HG03439 (cell line): ENCODE measurements at regions not wholly inside any gene's neighbourhood (a gene's known extent, or its start where the extent isn't known, plus 50 kb on each side); places are given as distances from the start of the nearest gene placed in this dataset.

Experiments
- ATAC-seq: cut with Tn5 transposase; IDR thresholded peaks from one replicate; pipeline ENCODE4 v1.9.1; 2021; ENCODE audit warnings: mild to moderate bottlenecking, moderate library complexity; ENCODE audit not compliant: unreplicated experiment

DNA sequence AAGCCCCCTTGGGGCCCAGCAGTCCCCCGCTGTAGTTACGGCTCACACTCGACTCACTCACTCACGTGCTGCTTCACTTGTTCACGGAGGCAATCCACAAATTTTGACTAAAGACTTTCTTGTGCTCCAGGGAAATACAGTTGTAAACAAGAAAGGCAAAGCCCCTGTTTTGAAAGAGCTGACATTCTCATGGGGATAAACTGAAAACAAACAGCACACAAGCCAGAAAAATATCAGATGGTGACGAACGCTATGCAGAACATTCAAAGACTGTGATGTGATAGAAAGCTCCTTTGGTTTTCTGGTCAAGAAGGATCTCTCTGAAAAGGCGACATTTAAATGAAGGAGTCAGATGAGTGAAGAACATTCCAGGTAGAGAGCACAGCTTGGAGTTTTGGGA lies 385.3 kb upstream of the SMIM21 start:
- ATAC-seq, result no peak

DNA sequence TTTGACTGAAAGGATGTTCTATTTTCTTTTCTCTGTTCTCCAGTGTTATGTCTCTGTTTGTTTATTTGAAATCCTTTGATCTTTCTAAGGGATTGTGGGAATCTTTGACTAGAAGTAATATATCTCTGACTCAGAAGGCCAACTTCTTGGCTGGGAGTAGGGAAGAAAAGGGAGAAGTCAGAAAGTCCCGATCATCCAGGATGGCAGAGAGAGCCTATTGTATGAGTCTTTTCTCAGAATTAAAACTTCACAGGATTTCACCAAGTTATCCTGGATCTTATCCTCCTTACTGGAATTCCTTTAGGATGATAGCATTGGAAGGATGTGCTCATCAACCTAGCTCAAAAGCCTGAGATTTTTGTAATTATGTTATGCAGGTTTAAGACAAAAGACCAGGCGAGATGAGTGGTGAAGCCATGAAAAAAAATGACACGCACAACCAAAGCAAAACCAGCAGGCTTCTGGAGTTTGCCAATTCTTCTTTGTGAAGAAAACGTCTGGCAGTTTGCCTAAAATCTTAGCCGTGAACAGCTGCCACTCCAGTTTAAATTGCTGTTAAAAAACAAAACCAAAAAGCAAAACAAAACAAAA lies 383.6 kb upstream of the SMIM21 start:
- no peak for ATAC-seq

DNA sequence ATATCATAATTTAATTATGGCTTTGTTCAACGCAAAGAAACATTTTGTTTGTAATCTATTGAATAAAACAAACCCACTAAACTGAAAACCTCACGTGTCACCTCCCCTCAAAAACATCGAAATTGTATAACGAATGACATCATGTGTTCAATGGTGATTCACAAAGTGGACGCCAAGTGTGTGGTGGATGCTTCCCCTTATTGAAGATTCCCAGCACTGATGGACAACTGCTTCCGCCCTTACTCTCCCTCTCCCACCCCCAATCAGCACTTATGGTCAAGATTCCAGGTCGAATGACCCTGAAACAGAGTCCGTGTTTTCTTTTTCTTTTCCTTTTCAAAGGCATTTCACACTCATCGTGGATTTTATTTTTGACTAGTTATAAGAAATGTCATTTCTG lies 383.0 kb upstream of the SMIM21 start:
- no peak for ATAC-seq

DNA sequence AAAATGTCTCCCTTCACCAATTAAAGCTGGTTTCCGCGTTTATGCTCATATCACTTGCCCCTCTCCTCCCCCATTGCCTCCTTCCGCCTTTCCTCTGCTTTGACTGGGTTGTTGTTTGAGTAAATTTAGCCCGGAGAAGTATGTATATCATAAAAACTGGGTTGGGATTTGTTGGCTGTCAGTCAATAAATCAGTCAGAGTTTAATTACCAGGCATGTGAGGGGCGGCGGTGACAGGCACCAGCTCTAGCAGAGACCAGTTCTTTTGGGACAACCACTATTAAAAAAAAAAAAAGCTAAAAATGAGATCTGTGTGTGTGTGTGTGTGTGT lies 382.4 kb upstream of the SMIM21 start:
- no peak for ATAC-seq

DNA sequence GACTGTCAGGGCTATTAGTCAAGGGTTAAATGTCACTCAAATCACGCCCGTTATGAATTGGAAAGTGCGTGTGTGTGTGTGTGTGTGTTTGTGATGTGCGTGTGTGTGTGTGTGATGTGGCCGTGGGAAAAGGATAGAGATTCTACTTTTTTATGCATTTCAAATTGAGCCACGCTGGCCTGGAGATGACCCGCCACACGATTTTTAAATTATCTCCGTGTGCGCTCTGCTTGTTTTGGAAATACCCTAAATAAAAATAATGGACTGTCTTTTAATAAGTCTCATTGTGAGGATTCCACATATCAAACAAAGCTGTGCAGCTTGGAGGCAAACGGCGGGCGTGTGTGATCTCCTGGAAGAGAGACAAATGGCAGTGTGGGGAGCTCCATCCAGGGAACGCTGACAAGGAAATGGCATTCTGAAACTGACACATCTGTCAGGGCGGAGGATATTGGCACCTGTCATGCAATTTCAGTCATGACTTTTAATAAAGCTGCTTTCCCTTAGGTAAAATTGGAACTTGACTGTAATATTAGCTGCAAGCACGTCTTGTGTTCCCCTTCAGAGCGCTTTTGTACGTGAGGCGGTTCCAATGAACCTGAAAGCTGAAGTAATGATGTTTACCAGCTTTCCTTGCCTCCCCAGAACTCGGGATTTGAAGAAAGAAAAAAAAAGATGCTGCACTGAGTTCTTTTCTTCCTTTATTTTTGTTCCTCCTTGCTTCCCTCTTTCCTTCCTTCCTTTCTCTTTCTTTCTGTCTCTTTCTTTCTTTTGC lies 381.8 kb upstream of the SMIM21 start:
- ATAC-seq, result no peak

DNA sequence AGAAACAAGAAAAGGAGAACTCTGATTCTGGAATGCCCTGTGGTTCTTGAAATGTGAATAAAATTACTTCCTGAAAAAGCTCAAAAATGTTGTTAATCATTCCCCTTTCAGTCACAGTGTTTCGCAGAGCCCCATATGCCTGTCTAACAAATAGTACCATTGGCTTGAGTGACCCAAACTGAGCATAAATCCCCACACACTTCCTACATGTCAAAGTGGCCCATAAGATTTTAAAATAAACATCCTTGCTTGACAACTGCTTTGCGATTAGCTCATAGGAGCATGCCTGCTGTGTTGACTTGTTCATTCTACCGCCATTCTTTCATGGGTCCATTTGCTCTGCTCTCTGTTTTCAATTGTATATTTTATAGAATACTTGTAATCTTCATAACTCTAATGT lies 377.8 kb upstream of the SMIM21 start:
- no peak for ATAC-seq

DNA sequence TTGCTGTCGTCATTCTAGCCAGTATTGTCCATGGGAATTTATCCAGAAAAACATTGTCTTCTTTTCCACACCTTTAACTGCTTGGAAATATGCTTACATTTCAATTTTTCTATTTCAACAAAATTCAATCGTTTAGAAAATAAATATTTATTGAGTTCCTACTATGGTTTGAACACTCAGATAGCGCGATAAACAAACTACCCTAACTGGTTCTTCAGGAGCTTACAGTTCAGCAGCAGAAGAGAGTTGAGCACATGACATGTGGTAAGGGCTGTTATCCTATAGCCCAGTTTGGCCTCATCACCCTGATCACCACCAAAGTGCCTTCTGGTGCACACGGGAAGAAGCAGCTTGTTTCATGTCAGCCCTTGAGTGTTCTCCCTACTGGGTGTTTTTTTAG lies 375.2 kb upstream of the SMIM21 start:
- no peak for ATAC-seq

DNA sequence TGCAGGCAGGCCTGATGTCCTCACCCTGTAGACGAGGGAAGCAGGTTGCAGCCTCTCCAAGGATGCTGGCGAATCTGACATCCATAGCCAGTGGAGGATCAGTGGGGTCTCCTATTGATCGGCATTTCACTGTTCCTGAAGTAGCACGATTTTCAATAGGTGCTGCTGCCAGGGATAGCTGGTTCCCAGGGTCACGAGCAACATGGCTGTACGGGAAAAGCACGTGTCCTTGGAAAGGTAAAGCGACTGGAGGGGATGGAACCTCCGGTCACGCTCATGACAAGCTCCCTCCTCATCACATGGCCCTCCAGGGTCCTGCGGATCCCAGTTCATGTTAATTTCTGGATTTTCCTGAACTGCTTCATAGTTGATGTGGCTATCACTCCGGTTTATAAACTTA lies 373.7 kb upstream of the SMIM21 start:
- no peak for ATAC-seq

DNA sequence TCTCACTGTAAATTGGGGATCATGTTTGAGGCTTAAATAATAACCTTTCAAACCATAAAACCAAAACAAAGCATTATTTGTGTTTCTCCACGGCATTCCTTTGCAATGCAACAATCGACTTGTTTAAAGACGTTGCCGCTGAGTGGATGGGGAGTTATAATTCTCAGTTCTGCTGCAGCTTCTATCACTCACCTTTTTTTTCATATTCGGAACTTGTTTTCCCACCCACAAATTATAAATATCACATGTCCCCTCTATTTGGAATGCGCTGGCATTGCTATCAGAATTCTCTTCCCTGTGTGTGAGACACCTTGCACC lies 372.8 kb upstream of the SMIM21 start:
- ATAC-seq, result no peak

DNA sequence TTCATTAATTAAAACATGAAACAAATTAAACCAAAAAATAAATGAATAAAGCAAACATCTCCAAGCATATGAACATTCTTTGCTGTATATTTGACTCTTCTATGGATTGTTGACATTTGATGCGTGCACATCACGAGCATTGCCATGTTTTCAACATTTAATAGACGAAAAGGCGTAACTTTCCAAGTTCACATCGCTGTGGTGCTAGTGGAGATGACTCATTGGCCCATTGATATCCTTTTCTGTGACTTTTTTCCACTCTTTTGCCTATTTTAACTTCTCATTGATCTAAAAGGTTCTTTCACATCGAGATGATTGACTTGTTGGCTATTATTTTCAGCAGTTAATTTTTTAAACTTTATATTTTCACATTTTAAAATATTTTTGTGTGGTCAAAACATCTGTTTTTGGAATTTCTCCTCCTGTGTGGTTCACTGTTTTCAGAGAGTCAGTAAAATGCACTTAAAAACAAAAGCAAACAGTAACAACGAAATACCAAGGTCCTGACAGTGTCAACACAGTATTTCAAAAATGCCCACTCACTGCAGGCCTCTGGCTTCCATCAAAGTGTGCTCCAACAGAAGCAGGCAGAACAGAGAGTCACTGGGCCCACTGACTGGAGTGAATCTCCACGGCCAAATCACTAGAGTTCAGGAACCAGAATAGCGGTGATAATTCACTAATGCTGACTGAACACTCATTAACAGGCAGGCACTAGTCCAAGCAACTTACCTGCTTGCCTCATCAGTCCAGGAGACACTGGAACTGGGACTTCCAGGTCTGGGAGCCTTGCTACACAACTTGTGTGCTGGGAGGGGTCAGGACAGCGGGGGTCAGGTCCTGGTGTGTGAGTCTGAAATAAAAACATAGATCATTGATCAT lies 372.2 kb upstream of the SMIM21 start:
- no peak for ATAC-seq

DNA sequence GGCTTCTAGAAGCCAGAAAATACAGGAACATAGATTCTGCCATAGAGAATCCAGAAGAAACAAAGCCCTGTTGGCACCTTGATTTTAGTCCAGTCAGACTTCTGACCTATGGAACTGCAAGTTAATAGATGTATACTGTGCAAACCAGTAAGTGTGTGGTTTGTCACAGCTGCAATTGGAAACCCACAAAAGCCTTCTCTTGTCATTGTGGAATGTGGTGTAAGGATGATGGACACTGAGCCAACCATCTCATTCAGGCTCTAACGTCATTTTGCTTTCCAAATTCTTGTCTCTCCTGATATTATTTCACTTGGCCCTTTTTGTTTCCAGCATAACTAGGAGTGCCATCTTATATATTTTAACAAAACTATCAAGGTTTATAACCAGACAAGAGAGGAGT lies 369.5 kb upstream of the SMIM21 start:
- ATAC-seq, result no peak

DNA sequence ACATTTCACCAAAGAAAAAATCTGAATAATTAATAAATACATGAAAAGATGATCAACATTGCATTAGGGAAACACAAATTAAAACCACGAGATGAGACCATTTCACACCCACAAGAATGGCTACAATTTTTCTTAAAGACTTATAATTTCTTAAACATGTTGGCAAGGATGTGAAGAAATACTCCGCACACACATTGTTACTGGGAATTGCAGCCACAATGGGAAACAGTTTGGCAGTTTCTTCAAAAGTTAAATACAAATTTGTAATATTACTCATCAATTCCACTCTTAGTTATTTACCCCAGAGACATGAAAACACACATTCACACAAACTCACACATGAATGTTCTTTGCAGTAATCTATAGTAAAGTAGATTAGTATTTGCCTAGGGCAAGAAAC lies 363.3 kb upstream of the SMIM21 start:
- ATAC-seq, result no peak

DNA sequence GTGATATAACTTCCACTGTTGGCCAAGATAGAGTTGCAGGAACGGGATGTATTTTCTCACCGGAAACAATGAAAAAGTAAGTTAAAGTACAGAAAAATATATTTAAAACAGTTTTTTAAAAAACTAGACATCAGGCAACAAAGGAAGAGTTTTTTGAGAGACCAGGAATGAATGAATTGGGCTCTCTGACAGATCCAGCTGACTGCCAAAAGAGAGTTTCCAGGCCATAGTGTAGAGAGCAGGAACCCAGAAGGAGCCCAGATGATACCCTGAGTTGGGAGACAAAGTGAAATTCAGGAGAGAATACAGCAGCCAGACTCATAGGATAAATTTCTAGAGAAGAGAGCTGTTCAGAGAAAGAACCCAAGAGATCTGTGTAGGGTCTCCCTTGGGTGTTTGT lies 362.6 kb upstream of the SMIM21 start:
- no peak for ATAC-seq

DNA sequence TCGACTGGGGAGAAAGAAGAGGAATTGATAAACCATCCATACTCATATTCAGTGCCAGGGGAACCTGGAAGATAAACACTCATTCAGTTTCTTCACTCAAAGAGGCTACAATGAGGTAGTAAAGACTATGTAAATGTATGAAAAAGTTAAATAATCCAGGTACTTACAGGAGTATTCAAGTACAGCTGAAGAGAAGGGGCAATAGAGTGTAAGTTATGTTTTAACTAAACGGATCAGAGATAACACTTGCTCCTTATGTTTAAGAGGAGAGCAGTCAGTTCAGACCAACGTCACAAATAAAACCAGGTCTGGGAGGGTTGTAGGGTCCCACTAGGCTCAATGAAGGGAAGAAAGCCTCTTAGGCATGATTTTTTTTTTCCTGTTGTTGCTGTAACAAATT lies 358.3 kb upstream of the SMIM21 start:
- no peak for ATAC-seq

DNA sequence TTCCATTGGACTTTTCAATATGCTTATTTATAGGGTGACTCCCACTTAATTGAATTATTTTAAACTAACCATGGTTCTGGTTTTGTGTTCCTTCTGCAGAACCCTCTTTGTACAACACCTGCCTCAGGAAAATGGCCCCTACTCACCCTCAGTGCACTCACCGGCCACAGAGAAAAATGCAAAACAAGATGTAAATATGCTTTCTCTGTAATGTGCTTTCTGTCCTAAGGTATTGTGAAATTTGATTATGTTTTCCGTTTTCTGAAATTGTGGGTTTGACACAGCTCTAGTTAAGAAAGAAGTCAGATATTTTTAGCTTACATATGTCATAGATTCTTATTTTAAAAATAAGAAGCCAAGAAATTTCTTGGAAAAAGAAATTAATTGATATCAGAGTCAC lies 357.7 kb upstream of the SMIM21 start:
- no peak for ATAC-seq

DNA sequence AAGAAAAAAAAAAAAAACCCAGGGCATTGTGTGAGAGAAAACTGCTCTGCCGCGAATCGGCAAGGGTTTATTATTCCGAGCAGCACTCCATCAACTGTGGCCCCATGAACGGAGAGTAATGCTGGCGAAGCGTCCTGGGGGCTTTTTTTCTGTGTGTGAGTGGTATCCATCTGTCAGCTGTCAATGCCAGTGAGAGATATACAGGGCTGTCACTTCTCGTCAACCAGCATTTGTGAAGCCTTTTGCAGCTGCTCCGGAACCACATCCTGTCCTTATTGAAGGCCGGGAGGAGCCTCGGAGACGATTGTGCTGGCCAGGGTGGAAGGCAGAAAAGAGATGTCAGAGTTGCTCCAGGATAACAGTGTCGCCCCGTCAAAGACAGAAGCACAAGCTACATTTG lies 356.9 kb upstream of the SMIM21 start:
- no peak for ATAC-seq

DNA sequence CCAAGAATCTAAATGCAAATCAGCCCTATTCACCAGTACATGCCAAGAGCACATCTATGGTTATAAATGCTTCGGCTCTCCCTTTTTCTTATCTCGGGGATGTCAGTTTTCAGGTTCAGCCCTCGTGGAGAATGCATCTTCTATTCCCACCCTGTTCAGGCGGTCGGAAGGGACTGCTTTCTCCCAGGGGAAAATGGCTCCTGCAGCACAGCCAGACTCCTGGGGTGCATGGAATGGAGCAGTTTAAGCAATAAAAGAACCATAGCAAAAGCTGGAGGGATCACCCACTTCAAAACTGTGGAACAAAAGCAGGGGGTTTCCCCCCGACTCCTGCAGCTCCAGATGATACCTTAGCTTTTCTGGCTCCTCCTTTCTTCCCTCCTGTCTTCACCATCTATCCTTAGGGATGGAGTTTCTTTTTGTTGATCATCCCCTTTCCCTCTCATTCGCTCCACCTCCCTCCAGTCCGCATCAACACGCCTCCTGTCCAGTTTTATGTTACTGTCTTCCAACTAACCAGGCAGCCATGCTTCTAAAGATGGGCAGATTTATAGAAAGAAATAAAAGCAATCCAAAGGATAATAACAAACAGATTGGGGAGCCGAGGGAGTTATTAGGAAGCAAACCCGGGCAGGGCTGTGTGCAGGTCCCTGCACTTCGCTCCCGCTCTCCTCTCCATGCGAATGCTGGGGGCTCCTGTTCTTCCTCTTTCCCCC lies 356.2 kb upstream of the SMIM21 start:
- no peak for ATAC-seq

DNA sequence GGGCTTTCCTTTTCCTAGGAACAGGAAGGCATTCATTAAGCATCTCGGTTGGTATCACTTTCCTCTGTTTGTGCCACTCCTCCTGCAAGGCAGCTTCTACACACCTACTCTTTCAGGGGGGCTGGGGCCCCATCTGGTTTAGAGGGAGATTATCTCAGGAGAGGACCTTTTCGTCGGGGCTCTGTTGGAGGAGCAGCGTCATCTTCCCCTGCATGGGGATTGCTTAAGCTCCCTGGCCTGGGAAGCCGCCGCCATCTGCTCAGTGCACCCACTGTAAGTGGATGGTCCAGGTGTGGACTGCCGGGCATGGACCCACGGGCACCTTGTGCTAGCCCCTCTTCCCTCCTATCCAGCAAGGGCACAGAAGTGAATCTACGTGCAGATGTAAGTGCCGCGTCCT lies 355.3 kb upstream of the SMIM21 start:
- ATAC-seq, result no peak

DNA sequence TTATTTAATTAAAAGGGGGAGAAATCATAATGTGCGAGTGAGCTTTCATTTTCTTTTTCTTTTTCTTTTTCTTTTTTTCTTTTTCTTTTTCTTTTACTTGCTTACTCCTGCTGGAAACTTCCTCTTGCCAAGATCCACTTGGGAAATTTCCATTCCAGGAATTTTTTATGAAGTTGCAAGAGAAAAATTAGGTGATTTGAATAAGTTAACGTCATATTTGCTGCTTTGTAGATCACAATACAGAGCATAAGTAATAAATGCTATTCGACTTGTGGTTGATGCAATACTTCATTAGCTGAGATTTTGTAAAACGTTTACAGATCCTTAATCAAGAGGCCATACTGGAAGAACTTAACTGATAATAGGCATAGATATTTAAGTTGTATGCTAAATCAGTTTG lies 354.7 kb upstream of the SMIM21 start:
- no peak for ATAC-seq

DNA sequence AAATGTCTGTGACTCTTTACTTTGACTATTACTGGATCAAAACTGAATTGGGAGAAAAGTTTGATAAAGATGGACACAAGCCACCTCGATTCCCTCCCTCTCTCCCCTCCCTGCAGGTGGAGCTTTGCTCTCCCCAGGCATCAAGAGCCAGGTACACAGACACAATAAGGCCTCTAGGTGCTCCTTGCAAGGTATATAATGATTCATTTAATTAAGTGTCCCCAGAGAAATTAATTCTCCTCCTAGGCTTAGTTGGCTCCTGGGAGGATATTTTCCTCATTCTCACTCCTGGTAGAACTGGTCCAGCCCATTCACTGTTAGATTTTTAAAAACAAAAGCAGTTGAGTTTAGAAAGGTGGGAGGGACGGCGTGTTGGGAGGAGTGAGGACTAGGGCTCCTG lies 352.4 kb upstream of the SMIM21 start:
- no peak for ATAC-seq

DNA sequence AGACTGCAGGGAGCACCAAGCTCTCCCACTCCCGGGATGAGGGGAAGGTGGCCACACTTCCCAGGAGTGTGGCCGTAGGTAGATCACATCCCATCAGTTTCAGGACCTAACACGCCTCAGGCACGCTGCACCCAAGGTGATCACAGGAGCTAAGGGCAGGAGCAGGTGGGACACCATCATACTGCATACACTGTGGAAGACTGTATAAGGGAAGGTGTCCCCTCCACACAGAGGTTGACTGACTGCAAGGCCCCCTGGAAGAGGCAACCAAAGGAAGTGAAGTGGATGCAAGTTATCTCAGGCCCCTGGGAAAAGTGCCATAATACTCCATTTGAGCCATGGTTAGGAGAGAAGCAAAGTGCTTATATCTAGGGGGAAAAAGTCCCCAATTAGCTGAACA lies 351.9 kb upstream of the SMIM21 start:
- ATAC-seq, result no peak

DNA sequence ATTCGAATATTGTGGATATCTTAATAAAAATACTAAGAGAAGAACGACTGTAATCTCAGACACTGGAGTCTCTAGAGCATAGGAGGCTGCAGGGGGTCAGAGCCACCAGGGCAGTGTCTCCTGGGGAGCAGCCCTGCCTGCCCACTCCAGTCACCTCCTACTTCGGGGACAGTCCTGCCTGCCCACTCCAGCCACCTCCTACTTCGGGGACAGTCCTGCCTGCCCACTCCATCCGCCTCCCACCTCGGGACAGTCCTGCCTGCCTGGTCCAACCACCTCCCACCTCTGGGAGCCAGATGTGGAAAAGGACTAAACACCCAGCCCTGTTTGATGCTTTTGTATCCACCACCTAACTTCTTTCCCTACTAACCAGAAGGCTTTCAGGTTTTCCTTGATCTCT lies 350.1 kb upstream of the SMIM21 start:
- ATAC-seq, result no peak
